Effector memory CD4-positive, alpha-beta T cell (primary cell): ENCODE measurements at regions not wholly inside any gene's neighbourhood (a gene's known extent, or its start where the extent isn't known, plus 50 kb on each side); places are given as distances from the start of the nearest gene placed in this dataset.

Experiments used
- DNase-seq, 3 donors: peaks; one replicate each; pipeline ENCODE4 v3.0.0-alpha.2; 2020
- H3K27ac ChIP-seq: 2 replicates; pipeline ENCODE4 v1.7.0; 2013; ENCODE audit warnings: mild to moderate bottlenecking, low read length, moderate library complexity; ENCODE audit not compliant: insufficient read depth, poor library complexity, severe bottlenecking
- H3K27me3 ChIP-seq: replicated peaks from 2 replicates; pipeline ENCODE4 v1.7.0; 2013; ENCODE audit warnings: mild to moderate bottlenecking, low read length; ENCODE audit not compliant: insufficient read depth, control insufficient read depth, poor library complexity, severe bottlenecking
- H3K36me3 ChIP-seq: 2 replicates; pipeline ENCODE4 v1.7.0; 2013; ENCODE audit warnings: mild to moderate bottlenecking, low read length, moderate library complexity; ENCODE audit not compliant: control insufficient read depth, insufficient read depth
- H3K4me1 ChIP-seq: 2 replicates; pipeline ENCODE4 v1.7.0; 2013; ENCODE audit warnings: low read length, mild to moderate bottlenecking; ENCODE audit not compliant: control insufficient read depth, insufficient read depth, poor library complexity, severe bottlenecking
- H3K4me3 ChIP-seq: 2 replicates; pipeline ENCODE4 v1.7.0; 2013; ENCODE audit warnings: low read length, low read depth, mild to moderate bottlenecking; ENCODE audit not compliant: insufficient read depth, poor library complexity, severe bottlenecking
- H3K9me3 ChIP-seq: 2 replicates; pipeline ENCODE4 v1.7.0; 2013; ENCODE audit warnings: mild to moderate bottlenecking, low read length, moderate library complexity; ENCODE audit not compliant: control insufficient read depth

- Histone ChIP-seq H3K27me3 (no peaks in the 10 kb centered on the region), H3K36me3 (no peaks in the 10 kb centered on the region), H3K4me3 (no peak overlapping the region), H3K4me1 (no peaks in the 10 kb centered on the region), H3K27ac (no peak overlapping the region), H3K9me3 (no peaks in the 10 kb centered on the region)
- no peak for DNase-seq
These were observed 53.0 kb upstream of the HES1 start for GRCh38 chr3:194082743-194083636.

GRCh38 chr3:194083637-194084224 is 52.2 kb upstream of the HES1 start:
- DNase-seq = no peak
- no peak overlapping the region for H3K27ac ChIP-seq
- no peaks in the 10 kb centered on the region for H3K36me3 ChIP-seq
- H3K9me3 ChIP-seq = no peaks in the 10 kb centered on the region
- H3K4me1 ChIP-seq = no peaks in the 10 kb centered on the region
- H3K27me3 ChIP-seq = no peaks in the 10 kb centered on the region
- H3K4me3 ChIP-seq = no peak overlapping the region

- Histone ChIP-seq H3K4me1 (no peaks in the 10 kb centered on the region), H3K27ac (no peak overlapping the region), H3K27me3 (no peaks in the 10 kb centered on the region), H3K36me3 (no peaks in the 10 kb centered on the region), H3K9me3 (no peaks in the 10 kb centered on the region), H3K4me3 (no peak overlapping the region)
- no peak for DNase-seq
These were observed 51.7 kb upstream of the HES1 start for GRCh38 chr3:194084284-194084683.
